ENCODE measurements at regions not wholly inside any gene's neighbourhood (a gene's known extent, or its start where the extent isn't known, plus 50 kb on each side); places are given as distances from the start of the nearest gene placed in this dataset.
"Not testable (repeated sequence)": the region's sequence is repeated elsewhere in the genome, so short reads cannot be mapped to it uniquely, and the experiment has no call there.

GRCh38 chr11:130979386-130979972 lies 63.2 kb upstream of the SNX19 start:
- DNase-seq = no peak

DNA sequence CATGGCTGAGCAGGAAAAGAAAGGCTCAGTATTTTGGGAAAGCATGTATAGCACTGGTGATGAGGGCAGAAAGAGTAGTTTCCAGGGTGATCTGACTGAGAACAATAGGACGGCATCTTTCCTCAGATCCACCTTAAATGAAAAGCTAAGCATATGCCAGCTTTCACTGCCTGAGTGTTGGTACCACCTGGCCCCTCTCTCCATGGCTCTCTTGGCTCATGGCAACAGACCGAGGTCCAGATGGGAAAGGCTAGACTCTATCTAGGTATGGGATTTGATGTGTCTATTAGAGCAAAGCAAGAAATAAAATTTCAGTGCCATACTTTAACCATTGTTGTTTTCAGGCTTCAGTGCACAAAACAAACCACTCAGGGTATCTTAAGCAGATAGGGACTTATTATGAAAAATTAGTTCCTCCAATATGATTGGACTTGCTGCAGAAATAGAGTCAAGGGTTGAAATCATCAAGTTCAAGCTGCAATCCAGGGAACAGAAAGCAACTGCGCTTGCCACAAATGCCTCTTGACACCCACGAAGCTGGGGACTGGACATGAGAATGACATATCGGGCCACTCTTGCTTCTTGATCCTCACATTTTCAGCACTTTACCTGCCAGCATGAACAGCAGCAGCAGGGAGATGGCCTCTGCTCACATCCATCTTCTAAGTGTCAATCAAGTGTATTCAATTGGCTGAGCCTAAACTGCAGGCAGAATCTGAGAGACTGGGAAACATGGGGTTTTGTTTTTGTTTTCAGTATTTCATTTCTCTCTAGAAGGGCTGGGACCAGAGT lies 64.0 kb upstream of the SNX19 start:
- no peak for DNase-seq

- not testable (repeated sequence) for DNase-seq
Measured at GRCh38 chr11:130984241-130984640, 68.0 kb upstream of the SNX19 start.

DNA sequence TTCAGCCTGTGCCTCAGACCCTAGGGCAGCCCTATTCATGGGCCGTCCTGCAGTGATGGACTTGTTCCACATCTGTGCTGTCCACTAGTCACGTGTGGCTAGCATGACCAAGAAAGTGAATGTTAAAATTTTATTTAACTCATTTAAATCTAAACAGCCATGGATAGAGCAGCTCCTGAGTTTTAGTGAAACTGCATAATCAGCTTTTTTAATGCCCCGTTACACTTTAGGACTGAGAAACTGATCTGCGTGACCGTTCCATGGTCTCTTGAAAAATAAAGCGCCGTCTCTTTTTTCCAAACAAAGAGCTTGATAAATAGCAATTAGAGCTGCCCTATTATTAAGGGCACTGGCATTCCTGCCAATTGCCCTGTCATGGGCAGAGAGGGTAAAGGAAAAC lies 76.5 kb upstream of the SNX19 start:
- no peak for DNase-seq

- DNase-seq = no peak
Measured at GRCh38 chr11:130994043-130994442, 77.8 kb upstream of the SNX19 start.

GRCh38 chr11:130995266-130995665 lies 79.0 kb upstream of the SNX19 start:
- peak; percentile 13 for DNase-seq

GRCh38 chr11:130997278-130997677 lies 81.0 kb upstream of the SNX19 start:
- no peak for DNase-seq

GRCh38 chr11:130999086-130999485 lies 82.8 kb upstream of the SNX19 start:
- DNase-seq = no peak

- no peak for DNase-seq
Measured at GRCh38 chr11:130999992-131000770, 83.9 kb upstream of the SNX19 start.

GRCh38 chr11:131002145-131002544 lies 85.9 kb upstream of the SNX19 start:
- no peak for DNase-seq

- no peak for DNase-seq
Measured at GRCh38 chr11:131005829-131006228, 89.5 kb upstream of the SNX19 start.

DNA sequence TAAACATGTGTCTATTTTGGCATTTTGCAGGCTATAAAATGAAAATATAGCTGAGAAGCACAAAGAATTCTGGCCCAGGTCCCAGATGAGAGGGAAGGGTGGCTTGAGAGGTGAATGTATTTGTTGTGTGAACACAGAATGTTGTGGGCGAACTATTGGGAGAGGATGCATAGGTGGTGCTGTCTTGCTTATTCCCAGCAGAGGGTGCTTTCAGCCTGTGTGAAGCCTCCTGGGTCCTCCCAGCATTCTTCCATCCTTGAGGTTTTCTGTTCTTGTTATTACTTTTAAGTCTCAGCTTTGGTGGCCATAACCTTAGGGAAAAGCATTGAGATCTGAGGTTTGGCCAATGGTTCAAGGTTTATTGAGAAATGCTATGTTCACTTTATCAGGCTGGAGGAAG lies 108.7 kb upstream of the SNX19 start:
- no peak for DNase-seq

GRCh38 chr11:131025421-131026125 lies 109.3 kb upstream of the SNX19 start:
- DNase-seq = no peak

GRCh38 chr11:131027491-131027890 lies 111.2 kb upstream of the SNX19 start:
- no peak for DNase-seq

GRCh38 chr11:131033151-131033651 lies 116.9 kb upstream of the SNX19 start:
- no peak for DNase-seq

DNA sequence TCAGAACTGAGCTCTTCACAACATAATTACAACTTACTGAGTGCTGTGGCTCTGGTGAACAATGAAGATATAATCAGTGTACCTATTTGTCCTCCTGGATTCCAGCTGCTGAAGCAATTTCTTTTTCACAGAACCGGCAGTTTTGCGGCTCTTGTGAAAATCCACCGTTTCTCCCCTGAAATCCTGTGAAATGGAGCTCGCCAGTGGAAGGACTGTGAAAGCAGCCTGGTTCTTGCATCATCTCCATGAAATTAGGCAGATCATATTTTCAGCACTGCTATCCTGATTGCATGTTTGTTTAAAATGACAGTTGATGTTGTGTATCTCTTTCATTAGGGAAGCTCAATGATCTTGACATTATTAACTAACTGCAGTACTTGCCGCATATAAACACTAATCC lies 120.2 kb upstream of the SNX19 start:
- no peak for DNase-seq

DNA sequence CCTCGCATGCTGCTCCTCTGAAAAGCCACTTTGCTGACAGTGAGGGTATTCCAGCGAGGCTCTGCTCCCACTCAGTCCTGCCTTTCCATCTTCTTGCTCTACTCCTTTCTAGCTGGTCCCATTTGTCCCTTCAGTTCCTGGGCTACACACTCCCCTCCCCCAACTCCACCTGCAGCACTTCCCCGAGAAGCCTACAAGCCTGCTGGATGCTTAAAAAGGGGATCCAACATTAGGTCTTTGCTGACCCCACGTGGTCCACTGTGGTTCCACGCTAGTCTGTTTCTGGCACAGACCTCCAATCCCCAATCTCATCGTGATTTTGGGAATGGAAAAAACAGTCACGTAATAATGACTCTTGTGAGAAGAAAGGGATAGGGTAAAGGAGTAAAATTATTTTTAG lies 121.6 kb upstream of the SNX19 start:
- DNase-seq = no peak

DNA sequence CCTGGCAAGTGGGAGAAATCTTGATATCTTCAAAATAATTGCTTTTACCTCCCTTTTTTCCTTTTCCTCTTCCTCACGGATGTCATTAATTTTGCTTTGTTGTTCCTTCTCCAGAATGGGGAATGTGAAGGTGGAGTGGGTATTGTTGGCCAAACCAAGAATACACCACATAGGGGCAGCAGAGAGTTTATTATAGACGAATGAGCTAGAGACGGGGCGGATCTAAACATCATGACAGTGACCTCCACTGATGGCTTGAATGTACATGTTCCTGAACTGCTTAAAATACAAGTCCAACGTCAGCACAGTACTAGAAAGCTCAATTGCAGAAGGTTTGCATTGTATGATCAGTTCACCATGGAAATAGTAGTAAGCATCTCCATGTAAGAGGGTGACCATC lies 122.3 kb upstream of the SNX19 start:
- DNase-seq = no peak

- DNase-seq = no peak
Measured at GRCh38 chr11:131041331-131042040, 125.2 kb upstream of the SNX19 start.

- no peak for DNase-seq
Measured at GRCh38 chr11:131042041-131042390, 125.7 kb upstream of the SNX19 start.

DNA sequence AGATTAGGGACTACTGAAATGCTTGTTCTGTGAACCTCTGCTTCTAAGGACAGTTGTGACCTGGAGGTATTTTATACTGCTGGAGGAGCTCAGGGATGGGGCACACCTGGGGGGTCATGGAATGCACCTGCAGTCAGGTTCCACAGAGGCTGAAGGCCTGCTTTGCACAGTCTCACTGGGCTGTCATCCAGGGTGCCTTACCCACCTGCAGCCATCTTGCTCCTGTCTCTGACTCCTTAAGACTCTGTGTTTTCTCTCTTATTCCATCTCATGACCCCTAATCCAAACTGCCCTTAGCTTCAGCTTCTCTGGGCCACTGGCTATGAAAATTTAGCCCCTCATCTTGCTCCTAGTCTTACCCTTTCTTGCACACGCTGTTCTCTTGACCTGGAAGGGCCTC lies 127.0 kb upstream of the SNX19 start:
- no peak for DNase-seq

DNA sequence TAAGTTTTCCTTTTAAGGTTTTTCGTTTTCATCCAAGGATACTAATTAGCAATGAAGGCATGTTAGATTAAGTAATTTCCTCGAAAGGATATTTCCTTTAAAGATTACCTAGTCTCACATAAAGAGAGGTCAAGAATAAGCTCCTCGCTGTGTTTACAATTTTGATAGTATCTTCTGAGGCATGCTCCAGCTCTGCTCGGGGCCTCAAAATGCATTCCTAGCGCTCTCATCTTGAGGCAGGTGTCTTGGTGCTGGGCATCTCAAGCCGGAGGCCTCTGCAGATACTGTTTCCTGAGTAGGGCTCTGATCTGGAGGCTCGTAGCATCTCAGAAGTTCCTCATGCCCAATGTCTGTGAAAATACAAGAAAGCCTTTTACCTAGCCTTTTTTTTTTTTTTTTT lies 128.6 kb upstream of the SNX19 start:
- DNase-seq = no peak

DNA sequence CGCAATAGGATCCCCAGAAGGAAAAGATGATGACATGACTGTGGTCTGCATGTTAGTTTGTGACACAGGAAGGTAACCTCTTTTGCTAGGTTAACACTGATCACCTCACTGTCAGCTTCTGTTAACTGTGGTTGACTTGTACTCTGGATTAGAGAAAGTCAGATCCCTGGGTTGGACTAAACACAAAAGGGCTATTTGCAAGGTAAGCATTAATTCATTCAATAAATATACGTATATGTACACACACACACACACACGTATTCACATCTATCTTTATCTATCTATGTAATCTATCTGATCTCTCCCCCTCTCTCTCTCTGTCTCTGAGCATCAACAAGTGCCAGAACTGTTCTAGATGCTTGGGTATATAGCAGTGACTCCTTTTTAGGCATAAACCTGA lies 136.1 kb upstream of the SNX19 start:
- no peak for DNase-seq
